Heart left ventricle (tissue), 13 donors: ENCODE measurements at regions not wholly inside any gene's neighbourhood (a gene's known extent, or its start where the extent isn't known, plus 50 kb on each side); places are given as distances from the start of the nearest gene placed in this dataset.

Source experiments
- CTCF ChIP-seq, 12 donors: fragments of 200-600 bp; sonication (generic) in 4 of 12; IDR thresholded peaks; one replicate each; pipeline versions ENCODE4 v1.5.0 to v1.8.0; 2018 to 2022; ENCODE audit warnings: antibody characterized with exemption in 12 of 12, mild to moderate bottlenecking in 5 of 12
- POLR2A ChIP-seq, 2 donors: fragments of 450-650 bp; IDR thresholded peaks; one replicate each; pipeline ENCODE4 v1.6.1; 2017; ENCODE audit warnings: antibody characterized with exemption in 2 of 2, mild to moderate bottlenecking in 2 of 2, moderate library complexity in 2 of 2
- donor health status: ischemic (EF 13 %, LVEDD 7.1; RV severe dilation, severe dysfunction).
- donor health status: DM: no; HTN: yes; CAD: no.
- donor health status: DM: no; HTN: no; CAD: no.
- donor health status: ischemic (EF 25% LVEDD 6.9; RV normal size, moderate dysfunction).
- donor health status: ischemic (EF 25% LVEDD 5.7; RV mildly dilated, moderate dysfunction).
- donor health status: ischemic (EF 35%, LVEDD 5.7; RV mildly dilated, moderate dysfunction).
- donor health status: nonischemic (EF 11% LVEDD 7.7; RV severe dilation, severe dysfunction).
- donor health status: DM: yes; HTN: yes; CAD: no.
- donor health status: PGD.
- donor health status: ischemic (EF 29% LVEDD 5.4; RV normal size, mild dysfunction).
- donor health status: nonischemic (EF 23%, LVEDD 6.1; RV moderate dilation, normal function).

- TF ChIP-seq CTCF (IDR thresholded peaks at IDR 0.05) (no peak), POLR2A (IDR thresholded peaks at IDR 0.05) (no peak)
Observed at GRCh38 chr18:2263303-2263890, 307.9 kb downstream of the METTL4 start.
